AG09319 (cell line): ENCODE measurements at regions not wholly inside any gene's neighbourhood (a gene's known extent, or its start where the extent isn't known, plus 50 kb on each side); places are given as distances from the start of the nearest gene placed in this dataset.

Source experiments
- DNase-seq: peaks from one replicate; pipeline ENCODE4 v3.0.0-alpha.2; 2010; ENCODE audit warnings: low read depth; ENCODE audit errors: extremely low read depth
- CTCF ChIP-seq: IDR thresholded peaks from 2 replicates; pipeline ENCODE4 v1.5.1; 2011; ENCODE audit warnings: low read depth, mild to moderate bottlenecking, inconsistent platforms, low read length, moderate library complexity

GRCh38 chr1:48164571-48164970 lies 57.9 kb upstream of the SLC5A9 start:
- TF ChIP-seq CTCF = no peak
- DNase-seq = no peak

- DNase-seq = no peak
- no peak for TF ChIP-seq CTCF
These were observed 61.9 kb upstream of the SLC5A9 start for GRCh38 chr1:48160486-48161132.

- DNase-seq = no peak
- no peak for TF ChIP-seq CTCF
These were observed 83.2 kb upstream of the SLC5A9 start for GRCh38 chr1:48139275-48139674.

GRCh38 chr1:48127735-48128685 lies 94.5 kb upstream of the SLC5A9 start:
- no peak for DNase-seq
- TF ChIP-seq CTCF = no peak

- DNase-seq = no peak
- no peak for TF ChIP-seq CTCF
These were observed 98.9 kb upstream of the SLC5A9 start for GRCh38 chr1:48123647-48124046.

GRCh38 chr1:48121955-48122354 lies 100.6 kb upstream of the SLC5A9 start:
- no peak for TF ChIP-seq CTCF
- DNase-seq = no peak

- TF ChIP-seq CTCF = no peak
- DNase-seq = no peak
These were observed 101.9 kb upstream of the SLC5A9 start for GRCh38 chr1:48120621-48121020.
